Hepatocyte (in vitro differentiated cells): ENCODE measurements at regions not wholly inside any gene's neighbourhood (a gene's known extent, or its start where the extent isn't known, plus 50 kb on each side); places are given as distances from the start of the nearest gene placed in this dataset.

Experiments
- DNase-seq: peaks from one replicate; pipeline ENCODE4 v3.0.0-alpha.2; 2016; ENCODE audit warnings: low spot score
- H2AFZ ChIP-seq: fragments of 200-600 bp; sonication (generic); 2 replicates; pipeline ENCODE4 v1.6.0; 2016; ENCODE audit warnings: antibody characterized with exemption, mild to moderate bottlenecking
- H3K27ac ChIP-seq: fragments of 200-600 bp; sonication (generic); 2 replicates; pipeline ENCODE4 v1.5.1; 2016; ENCODE audit warnings: mild to moderate bottlenecking
- H3K27me3 ChIP-seq: fragments of 200-600 bp; sonication (generic); 2 replicates; pipeline ENCODE4 v1.6.1; 2016
- H3K36me3 ChIP-seq: fragments of 200-600 bp; sonication (generic); replicated peaks from 2 replicates; pipeline ENCODE4 v1.5.1; 2016; ENCODE audit warnings: low read depth; ENCODE audit not compliant: insufficient read depth
- H3K4me1 ChIP-seq: fragments of 200-600 bp; sonication (generic); 2 replicates; pipeline ENCODE4 v1.5.1; 2016; ENCODE audit warnings: mild to moderate bottlenecking, moderate library complexity; ENCODE audit not compliant: insufficient read depth
- H3K4me2 ChIP-seq: fragments of 200-600 bp; sonication (generic); 2 replicates; pipeline ENCODE4 v1.6.0; 2016
- H3K4me3 ChIP-seq: fragments of 200-600 bp; sonication (generic); 2 replicates; pipeline ENCODE4 v1.5.1; 2016; ENCODE audit warnings: mild to moderate bottlenecking
- H3K79me2 ChIP-seq: fragments of 200-600 bp; sonication (generic); 2 replicates; pipeline ENCODE4 v1.6.0; 2017; ENCODE audit warnings: mild to moderate bottlenecking
- H3K9me2 ChIP-seq: fragments of 200-600 bp; sonication (generic); replicated peaks from 2 replicates; pipeline ENCODE4 v1.6.0; 2017; ENCODE audit warnings: mild to moderate bottlenecking; ENCODE audit not compliant: insufficient read depth
- H3K9me3 ChIP-seq: fragments of 200-600 bp; sonication (generic); 2 replicates; pipeline ENCODE4 v1.5.1; 2016; ENCODE audit warnings: low read depth, mild to moderate bottlenecking
- H4K20me1 ChIP-seq: fragments of 200-600 bp; sonication (generic); 2 replicates; pipeline ENCODE4 v1.6.0; 2016; ENCODE audit warnings: mild to moderate bottlenecking; ENCODE audit not compliant: insufficient read depth, poor library complexity, severe bottlenecking
- EZH2 ChIP-seq: fragments of 200-600 bp; sonication (generic); IDR thresholded peaks from 2 replicates; pipeline ENCODE4 v1.6.1; 2016; ENCODE audit warnings: antibody characterized with exemption, mild to moderate bottlenecking, borderline replicate concordance
- EZH2phosphoT487 ChIP-seq: fragments of 200-600 bp; sonication (generic); IDR thresholded peaks from one replicate; pipeline ENCODE4 v1.6.1; 2018; ENCODE audit warnings: antibody characterized with exemption, mild to moderate bottlenecking, low read depth, moderate library complexity; ENCODE audit not compliant: unreplicated experiment, severe bottlenecking
- WGBS: methylation state at CpG from one replicate; pipeline ENCODE4 v1.1.6; 2016; ENCODE audit warnings: low lambda C conversion rate; ENCODE audit errors: missing lambda C conversion rate; 5-methylcytosine and 5-hydroxymethylcytosine counted together
- TF ChIP-seq, protein P1 (sequence below): fragments of 200-600 bp; sonication (generic); IDR thresholded peaks from 2 replicates; pipeline ENCODE4 v1.5.1; 2016; ENCODE audit warnings: antibody characterized with exemption, mild to moderate bottlenecking; ENCODE audit not compliant: poor library complexity

DNA sequence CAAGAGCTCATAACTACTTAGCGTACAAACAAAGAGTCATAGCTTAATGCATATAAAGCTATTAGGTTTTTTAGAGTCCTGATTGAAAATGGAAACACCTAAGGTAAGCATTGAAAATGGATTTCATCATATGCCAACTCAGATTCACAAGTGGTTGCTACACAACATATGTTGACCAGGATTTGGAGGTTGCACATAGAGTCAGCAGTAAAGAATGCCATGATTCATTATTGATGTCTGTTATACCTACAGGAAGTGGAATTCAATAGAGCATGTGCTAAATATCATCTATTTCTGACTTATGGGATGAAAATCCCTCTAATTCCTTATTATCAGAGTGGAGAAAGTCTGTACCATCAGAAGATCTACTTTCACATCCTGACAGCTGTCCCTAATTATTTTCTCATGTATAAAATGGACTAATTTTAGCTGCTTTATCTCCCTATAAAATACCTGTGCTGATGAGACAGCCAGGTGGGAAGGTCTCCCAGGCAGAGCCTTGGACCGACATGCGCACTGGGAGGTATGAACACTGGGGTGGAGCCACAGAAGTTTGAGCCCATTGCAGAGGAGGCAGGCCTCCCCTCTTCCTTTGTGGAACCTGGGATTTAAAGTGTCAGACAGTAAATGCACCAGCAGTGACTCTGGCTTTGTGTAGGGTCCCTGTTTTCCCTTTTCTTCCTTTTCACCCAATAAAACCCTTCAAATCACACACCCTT is 204.2 kb downstream of the AASDHPPT start:
- Histone ChIP-seq H3K4me3 (no peak overlapping the region), H3K27me3 (no peaks in the 10 kb centered on the region), H4K20me1 (no peaks in the 10 kb centered on the region), H2AFZ (no peak overlapping the region), H3K79me2 (no peaks in the 10 kb centered on the region), H3K4me2 (no peak overlapping the region), H3K27ac (no peak overlapping the region), H3K4me1 (peaks cover 7% of the 10 kb centered on the region), H3K9me2 (no peaks in the 10 kb centered on the region), H3K36me3 (no peaks in the 10 kb centered on the region), H3K9me3 (no peaks in the 10 kb centered on the region)
- DNase-seq: no peak
- TF ChIP-seq EZH2 (no peak), EZH2phosphoT487 (no peak)
- TF ChIP-seq, protein P1, sequence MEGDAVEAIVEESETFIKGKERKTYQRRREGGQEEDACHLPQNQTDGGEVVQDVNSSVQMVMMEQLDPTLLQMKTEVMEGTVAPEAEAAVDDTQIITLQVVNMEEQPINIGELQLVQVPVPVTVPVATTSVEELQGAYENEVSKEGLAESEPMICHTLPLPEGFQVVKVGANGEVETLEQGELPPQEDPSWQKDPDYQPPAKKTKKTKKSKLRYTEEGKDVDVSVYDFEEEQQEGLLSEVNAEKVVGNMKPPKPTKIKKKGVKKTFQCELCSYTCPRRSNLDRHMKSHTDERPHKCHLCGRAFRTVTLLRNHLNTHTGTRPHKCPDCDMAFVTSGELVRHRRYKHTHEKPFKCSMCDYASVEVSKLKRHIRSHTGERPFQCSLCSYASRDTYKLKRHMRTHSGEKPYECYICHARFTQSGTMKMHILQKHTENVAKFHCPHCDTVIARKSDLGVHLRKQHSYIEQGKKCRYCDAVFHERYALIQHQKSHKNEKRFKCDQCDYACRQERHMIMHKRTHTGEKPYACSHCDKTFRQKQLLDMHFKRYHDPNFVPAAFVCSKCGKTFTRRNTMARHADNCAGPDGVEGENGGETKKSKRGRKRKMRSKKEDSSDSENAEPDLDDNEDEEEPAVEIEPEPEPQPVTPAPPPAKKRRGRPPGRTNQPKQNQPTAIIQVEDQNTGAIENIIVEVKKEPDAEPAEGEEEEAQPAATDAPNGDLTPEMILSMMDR: no peak
- 86% methylated on average over 3 of the region's 3 CpGs for WGBS

DNA sequence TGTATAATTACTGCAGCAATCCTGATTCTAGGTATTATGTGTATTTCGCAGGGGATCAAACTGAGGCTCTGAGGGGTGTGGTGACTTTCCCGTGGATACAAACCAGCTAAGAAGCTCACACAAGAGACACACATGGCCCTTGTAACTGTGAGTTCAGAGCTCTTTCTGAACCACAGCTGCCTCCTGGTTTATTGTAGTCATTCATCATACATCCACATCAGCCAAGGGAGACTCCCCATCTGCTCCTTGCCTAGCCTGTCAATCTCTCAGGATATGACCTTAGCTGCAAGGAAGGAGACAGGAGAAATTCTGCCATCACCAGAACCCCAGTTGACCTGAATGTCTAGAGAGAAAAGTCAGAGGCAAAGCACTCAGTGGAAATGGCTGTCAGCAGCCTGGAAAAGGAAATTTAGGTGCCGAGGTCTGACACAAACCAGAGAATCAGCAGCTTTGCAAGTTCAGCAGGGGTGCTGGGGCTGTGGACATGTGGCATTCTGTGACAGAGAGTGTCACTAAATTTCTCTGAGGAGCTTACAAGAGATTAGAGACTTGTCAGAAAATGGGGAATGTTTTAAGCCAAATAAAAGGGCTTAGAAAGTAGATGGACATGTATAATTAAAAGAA is 209.5 kb downstream of the AASDHPPT start:
- WGBS: 60% methylated on average over 3 of the region's 3 CpGs
- no peak overlapping the region for H2AFZ ChIP-seq
- H3K9me3 ChIP-seq: no peaks in the 10 kb centered on the region
- H4K20me1 ChIP-seq: no peaks in the 10 kb centered on the region
- no peak overlapping the region for H3K27ac ChIP-seq
- no peaks in the 10 kb centered on the region for H3K79me2 ChIP-seq
- no peaks in the 10 kb centered on the region for H3K9me2 ChIP-seq
- H3K4me1 ChIP-seq: no peaks in the 10 kb centered on the region
- TF ChIP-seq EZH2 (no peak), EZH2phosphoT487 (no peak)
- TF ChIP-seq, protein P1: no peak
- H3K36me3 ChIP-seq: no peaks in the 10 kb centered on the region
- H3K4me3 ChIP-seq: no peak overlapping the region
- no peak for DNase-seq
- no peaks in the 10 kb centered on the region for H3K27me3 ChIP-seq
- H3K4me2 ChIP-seq: no peak overlapping the region

DNA sequence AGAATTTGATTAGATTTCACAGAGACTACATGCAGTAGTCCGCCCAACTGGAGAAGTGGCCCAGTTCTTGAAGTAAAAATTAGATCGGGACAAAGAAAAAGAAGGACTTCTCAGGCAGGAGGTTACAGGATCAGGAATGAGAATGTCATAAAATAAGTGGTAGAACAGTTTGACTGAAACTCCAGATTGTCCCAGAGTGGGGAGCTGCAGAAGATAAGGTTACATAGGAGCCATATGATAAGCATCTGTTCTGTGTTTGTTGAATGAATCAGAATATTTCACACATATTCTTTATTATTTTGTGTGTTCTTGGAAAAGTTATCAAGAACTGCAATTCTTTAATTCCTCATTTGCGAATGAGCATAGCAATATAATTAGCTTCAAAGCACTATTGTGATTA is 210.6 kb downstream of the AASDHPPT start:
- TF ChIP-seq, protein P1: no peak
- TF ChIP-seq EZH2 (no peak), EZH2phosphoT487 (no peak)
- WGBS: 81% methylated on average over 3 of the region's 3 CpGs
- H3K27me3 ChIP-seq: no peaks in the 10 kb centered on the region

More for the DNA sequence above, 210.6 kb downstream of the AASDHPPT start:
- Histone ChIP-seq H2AFZ (no peak overlapping the region), H4K20me1 (no peaks in the 10 kb centered on the region), H3K4me2 (no peak overlapping the region), H3K9me2 (no peaks in the 10 kb centered on the region), H3K9me3 (no peaks in the 10 kb centered on the region), H3K27ac (no peak overlapping the region), H3K79me2 (no peaks in the 10 kb centered on the region), H3K4me3 (no peak overlapping the region), H3K36me3 (no peaks in the 10 kb centered on the region), H3K4me1 (no peaks in the 10 kb centered on the region)
- DNase-seq: no peak
